Endothelial cell of umbilical vein (primary cell): ENCODE measurements at regions not wholly inside any gene's neighbourhood (a gene's known extent, or its start where the extent isn't known, plus 50 kb on each side); places are given as distances from the start of the nearest gene placed in this dataset.

Experiments
- BruUV-seq: library from RNA; stranded (reverse); fragments of 400-500 nt; replicated peaks from 2 replicates; lab custom pipeline; 2021; lab: Mats Ljungman, UMichigan
- CTCF ChIA-PET: fragments of 300-600, 350-600 bp; sonication (Branson Sonifier 250); formaldehyde crosslinking; loops from one replicate; lab custom pipeline; 2021; ENCODE audit warnings: antibody characterized with exemption, inconsistent platforms; lab: Charles Lee
- POLR2A ChIA-PET: fragments of 300-600, 350-600 bp; sonication (Branson Sonifier 250); formaldehyde crosslinking; loops from one replicate; lab custom pipeline; 2021; ENCODE audit warnings: antibody characterized with exemption, inconsistent platforms; lab: Charles Lee
- DNase-seq: peaks from one replicate; pipeline ENCODE4 v3.0.0-alpha.2; 2011; ENCODE audit warnings: low read depth, low spot score
- FAIRE-seq: peaks from 2 replicates; lab custom pipeline; 2011; peaks lifted over from hg19 to GRCh38; lab: Jason Lieb, UNC
- H2AFZ ChIP-seq: 2 replicates; pipeline ENCODE4 v1.6.0; 2012; ENCODE audit warnings: low read depth, low read length, control low read depth, inconsistent platforms
- H3K27ac ChIP-seq: 2 replicates; pipeline ENCODE4 v1.5.1; 2011; ENCODE audit warnings: low read depth, mild to moderate bottlenecking, control low read depth, low read length, moderate library complexity; ENCODE audit not compliant: insufficient read depth
- H3K27me3 ChIP-seq, 2 experiments: 2 replicates each; pipeline versions ENCODE4 v1.6.0 to v1.6.1; 2011; ENCODE audit warnings: low read length in 2 of 2, mixed read lengths in 1 of 2; ENCODE audit not compliant: control insufficient read depth in 2 of 2, insufficient read depth in 2 of 2
- H3K36me3 ChIP-seq, 2 experiments: 2 replicates in 1 of 2; 3 replicates in 1 of 2; pipeline ENCODE4 v1.5.1; 2011; ENCODE audit warnings: low read length in 2 of 2, mild to moderate bottlenecking in 1 of 2, moderate library complexity in 1 of 2; ENCODE audit not compliant: control insufficient read depth in 2 of 2, insufficient read depth in 2 of 2; ENCODE audit errors: extremely low read depth in 1 of 2
- H3K4me1 ChIP-seq: 3 replicates; pipeline ENCODE4 v1.5.1; 2011; ENCODE audit warnings: mild to moderate bottlenecking, low read length; ENCODE audit not compliant: control insufficient read depth, insufficient read depth; ENCODE audit errors: extremely low read depth
- H3K4me2 ChIP-seq: 2 replicates; pipeline ENCODE4 v1.6.1; 2011; ENCODE audit warnings: low read length, control low read depth, mixed read lengths; ENCODE audit not compliant: insufficient read depth
- H3K4me3 ChIP-seq, 3 experiments: fragments of 200-600 bp in 1 of 3; sonication (generic), shearing (Covaris generic) in 1 of 3; replicated peaks in 1 of 3; 2 replicates each; pipeline ENCODE4 v1.5.1; 2011 to 2016; ENCODE audit warnings: control low read depth in 3 of 3, low read length in 3 of 3, mild to moderate bottlenecking in 2 of 3, inconsistent platforms in 1 of 3, low read depth in 1 of 3, moderate library complexity in 1 of 3; ENCODE audit not compliant: insufficient read depth in 1 of 3
- H3K79me2 ChIP-seq: 2 replicates; pipeline ENCODE4 v1.6.0; 2012; ENCODE audit warnings: low read length, inconsistent platforms; ENCODE audit not compliant: control insufficient read depth, insufficient read depth
- H3K9ac ChIP-seq: replicated peaks from 2 replicates; pipeline ENCODE3; 2011; ENCODE audit warnings: low read length, control low read depth; ENCODE audit not compliant: insufficient read depth; ENCODE audit errors: extremely low read depth
- H3K9me1 ChIP-seq: replicated peaks from 3 replicates; pipeline ENCODE4 v1.6.0; 2011; ENCODE audit warnings: mild to moderate bottlenecking, low read length; ENCODE audit not compliant: control insufficient read depth, insufficient read depth; ENCODE audit errors: extremely low read depth
- H3K9me3 ChIP-seq: replicated peaks from 2 replicates; pipeline ENCODE4 v1.5.1; 2012; ENCODE audit warnings: low read length, inconsistent platforms; ENCODE audit not compliant: control insufficient read depth, insufficient read depth
- H4K20me1 ChIP-seq: replicated peaks from 2 replicates; pipeline ENCODE3; 2011; ENCODE audit warnings: mild to moderate bottlenecking, low read length; ENCODE audit not compliant: control insufficient read depth, insufficient read depth; ENCODE audit errors: extremely low read depth
- EZH2 ChIP-seq: IDR thresholded peaks from 2 replicates; pipeline ENCODE4 v1.6.1; 2012; ENCODE audit warnings: borderline replicate concordance, low read depth, mild to moderate bottlenecking, moderate library complexity, low read length, inconsistent platforms; ENCODE audit not compliant: severe bottlenecking
- FOS ChIP-seq: IDR thresholded peaks from 2 replicates; pipeline ENCODE4 v1.6.1; 2011; ENCODE audit warnings: mild to moderate bottlenecking, low read length, moderate library complexity, borderline replicate concordance; ENCODE audit not compliant: insufficient read depth
- GATA2 ChIP-seq: IDR thresholded peaks from 2 replicates; pipeline ENCODE4 v1.7.0; 2011; ENCODE audit warnings: low read depth, mild to moderate bottlenecking, moderate library complexity, mixed read lengths, low read length; ENCODE audit not compliant: insufficient read length, insufficient read depth
- JUN ChIP-seq: IDR thresholded peaks from 2 replicates; pipeline ENCODE4 v1.6.1; 2011; ENCODE audit warnings: borderline replicate concordance, low read depth; ENCODE audit not compliant: insufficient read length, insufficient read depth
- MAX ChIP-seq: IDR thresholded peaks from 2 replicates; pipeline ENCODE4 v1.6.1; 2011; ENCODE audit not compliant: insufficient read depth, insufficient read length
- MYC ChIP-seq: IDR thresholded peaks from one replicate; pipeline ENCODE4 v1.6.1; 2011; ENCODE audit warnings: mild to moderate bottlenecking, low read depth, low read length
- POLR2A ChIP-seq: IDR thresholded peaks from 2 replicates; pipeline ENCODE4 v1.6.1; 2012; ENCODE audit warnings: low read depth, mild to moderate bottlenecking, control low read depth, low read length
- POLR2AphosphoS5 ChIP-seq: IDR thresholded peaks from 2 replicates; pipeline ENCODE4 v1.6.1; 2012; ENCODE audit warnings: low read depth, mild to moderate bottlenecking, control low read depth, low read length, moderate library complexity; ENCODE audit not compliant: insufficient read depth
- dilution Hi-C: fragments of 300-500 bp; cut with MboI; formaldehyde crosslinking; loops from one replicate; pipeline ENCODE4 v1.15.0; 2019; ENCODE audit warnings: low sequenced_read_pairs; ENCODE audit not compliant: extremely low pct_ligation_motif_present
- intact Hi-C: fragments of 100-400 bp; cut with micrococcal nuclease; formaldehyde crosslinking; loops from one replicate; pipeline ENCODE4 v1.10.0; 2022
- TF ChIP-seq, protein P1 (sequence below), 2 donors: IDR thresholded peaks; 1 replicate in 1 of 2; 2 replicates in 1 of 2; pipeline ENCODE4 v1.5.1; 2011; ENCODE audit warnings: low read length in 2 of 2, mild to moderate bottlenecking in 2 of 2, moderate library complexity in 2 of 2, control low read depth in 1 of 2, inconsistent platforms in 1 of 2, low read depth in 1 of 2; ENCODE audit not compliant: insufficient read depth in 1 of 2; ENCODE audit errors: extremely low read depth in 1 of 2

- dilution Hi-C loops = no loop called here
- no peaks in the 10 kb centered on the region for H4K20me1 ChIP-seq
- intact Hi-C loops = no loop called here
- H3K9me1 ChIP-seq = no peaks in the 10 kb centered on the region
- no peaks in the 10 kb centered on the region for H3K79me2 ChIP-seq
- H3K27me3 ChIP-seq = no peaks in the 10 kb centered on the region
- no TSS peak for BruUV-seq
- no peak overlapping the region for H3K4me3 ChIP-seq
- H2AFZ ChIP-seq = no peak overlapping the region
- no peak for FAIRE-seq
- H3K27ac ChIP-seq = no peak overlapping the region
- TF ChIP-seq, protein P1, sequence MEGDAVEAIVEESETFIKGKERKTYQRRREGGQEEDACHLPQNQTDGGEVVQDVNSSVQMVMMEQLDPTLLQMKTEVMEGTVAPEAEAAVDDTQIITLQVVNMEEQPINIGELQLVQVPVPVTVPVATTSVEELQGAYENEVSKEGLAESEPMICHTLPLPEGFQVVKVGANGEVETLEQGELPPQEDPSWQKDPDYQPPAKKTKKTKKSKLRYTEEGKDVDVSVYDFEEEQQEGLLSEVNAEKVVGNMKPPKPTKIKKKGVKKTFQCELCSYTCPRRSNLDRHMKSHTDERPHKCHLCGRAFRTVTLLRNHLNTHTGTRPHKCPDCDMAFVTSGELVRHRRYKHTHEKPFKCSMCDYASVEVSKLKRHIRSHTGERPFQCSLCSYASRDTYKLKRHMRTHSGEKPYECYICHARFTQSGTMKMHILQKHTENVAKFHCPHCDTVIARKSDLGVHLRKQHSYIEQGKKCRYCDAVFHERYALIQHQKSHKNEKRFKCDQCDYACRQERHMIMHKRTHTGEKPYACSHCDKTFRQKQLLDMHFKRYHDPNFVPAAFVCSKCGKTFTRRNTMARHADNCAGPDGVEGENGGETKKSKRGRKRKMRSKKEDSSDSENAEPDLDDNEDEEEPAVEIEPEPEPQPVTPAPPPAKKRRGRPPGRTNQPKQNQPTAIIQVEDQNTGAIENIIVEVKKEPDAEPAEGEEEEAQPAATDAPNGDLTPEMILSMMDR (IDR thresholded peaks at IDR 0.05; ENCODE audit: extremely low read depth in 1 of 2, insufficient read depth in 1 of 2, low read depth in 1 of 2, low read length in 2 of 2) = no peak
- TF ChIP-seq EZH2 (no peak), FOS (no peak), MAX (no peak), MYC (no peak), POLR2AphosphoS5 (no peak), GATA2 (no peak), POLR2A (no peak), JUN (no peak)
- ChIA-PET POLR2A (no interaction called here), CTCF (no interaction called here)
- no peaks in the 10 kb centered on the region for H3K36me3 ChIP-seq
- H3K4me1 ChIP-seq = no peaks in the 10 kb centered on the region
- H3K9ac ChIP-seq = no peak overlapping the region
- H3K9me3 ChIP-seq = peaks cover 10% of the 10 kb centered on the region
- no peak for DNase-seq
- no peak overlapping the region for H3K4me2 ChIP-seq
Observed at GRCh38 chr2:5535301-5535700, 156.9 kb upstream of the SOX11 start.
